ENCODE measurements at regions not wholly inside any gene's neighbourhood (a gene's known extent, or its start where the extent isn't known, plus 50 kb on each side); places are given as distances from the start of the nearest gene placed in this dataset.

DNA sequence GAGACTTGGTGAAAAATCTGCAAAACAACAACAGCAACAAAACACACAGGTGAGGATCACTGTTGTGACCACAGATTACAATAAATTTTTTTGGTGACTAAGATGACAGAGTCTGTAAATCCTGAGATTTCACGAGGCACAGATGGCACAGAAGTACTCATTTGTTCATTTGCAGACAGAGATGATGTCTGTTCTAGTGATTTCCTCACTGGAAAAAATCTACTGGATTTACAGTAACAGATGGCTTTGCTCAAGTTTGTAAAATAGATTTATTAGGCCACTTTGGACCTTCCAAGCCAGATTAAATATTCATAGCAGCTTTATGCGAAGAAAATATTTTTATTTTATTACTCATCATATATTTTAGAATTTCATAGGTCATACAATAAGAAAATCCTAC lies 113.5 kb upstream of the IL6 start:
- Histone ChIP-seq H3K4me2 (ENCODE audit: low read depth, low read length) (no peak overlapping the region), H3K9me3 (replicated peaks; ENCODE audit: insufficient read depth, low read length) (no peaks in the 10 kb centered on the region), H3K4me1 (ENCODE audit: low read length) (no peaks in the 10 kb centered on the region), H3K27me3 (replicated peaks; ENCODE audit: insufficient read depth, low read length) (no peaks in the 10 kb centered on the region), H3F3A (ENCODE audit: insufficient read depth, low read length) (no peaks in the 10 kb centered on the region), H3K36me3 (replicated peaks; ENCODE audit: insufficient read depth, low read length) (no peaks in the 10 kb centered on the region), H3K9ac (ENCODE audit: low read length) (no peak overlapping the region), H3K4me3 (ENCODE audit: low read length) (no peak overlapping the region), H4K20me1 (ENCODE audit: insufficient read depth, low read length) (no peaks in the 10 kb centered on the region), H2AFZ (ENCODE audit: low read length) (no peak overlapping the region), H3K27ac (ENCODE audit: low read length) (no peak overlapping the region), H3K9me2 (replicated peaks; ENCODE audit: insufficient read depth, low read length) (no peaks in the 10 kb centered on the region), H3K79me2 (ENCODE audit: low read length) (no peaks in the 10 kb centered on the region)
- TF ChIP-seq EZH2 (optimal IDR thresholded peaks at IDR 0.05; ENCODE audit: low read depth, low read length), result no peak
- no peak for TF ChIP-seq EZH2phosphoT487 (IDR thresholded peaks at IDR 0.05; ENCODE audit: low read length)
- TF ChIP-seq CTCF (IDR thresholded peaks at IDR 0.05; ENCODE audit: low read length), result no peak
- no peak for DNase-seq

GRCh38 chr7:22612776-22613175 lies 112.8 kb upstream of the STEAP1B start:
- Histone ChIP-seq H3K4me1 (ENCODE audit: low read length) (no peaks in the 10 kb centered on the region), H2AFZ (ENCODE audit: low read length) (no peak overlapping the region), H3K9ac (ENCODE audit: low read length) (no peak overlapping the region), H3K27me3 (replicated peaks; ENCODE audit: insufficient read depth, low read length) (no peaks in the 10 kb centered on the region), H3F3A (ENCODE audit: insufficient read depth, low read length) (no peaks in the 10 kb centered on the region), H3K27ac (ENCODE audit: low read length) (no peak overlapping the region), H3K79me2 (ENCODE audit: low read length) (no peaks in the 10 kb centered on the region), H3K9me3 (replicated peaks; ENCODE audit: insufficient read depth, low read length) (no peaks in the 10 kb centered on the region), H3K4me3 (ENCODE audit: low read length) (no peak overlapping the region), H3K4me2 (ENCODE audit: low read depth, low read length) (no peak overlapping the region), H3K36me3 (replicated peaks; ENCODE audit: insufficient read depth, low read length) (no peaks in the 10 kb centered on the region), H3K9me2 (replicated peaks; ENCODE audit: insufficient read depth, low read length) (no peaks in the 10 kb centered on the region), H4K20me1 (ENCODE audit: insufficient read depth, low read length) (no peaks in the 10 kb centered on the region)
- no peak for DNase-seq
- TF ChIP-seq EZH2 (optimal IDR thresholded peaks at IDR 0.05; ENCODE audit: low read depth, low read length), result no peak
- no peak for TF ChIP-seq EZH2phosphoT487 (IDR thresholded peaks at IDR 0.05; ENCODE audit: low read length)
- no peak for TF ChIP-seq CTCF (IDR thresholded peaks at IDR 0.05; ENCODE audit: low read length)

- Histone ChIP-seq H3K27me3 (replicated peaks; ENCODE audit: insufficient read depth, low read length) (no peaks in the 10 kb centered on the region), H3F3A (ENCODE audit: insufficient read depth, low read length) (no peaks in the 10 kb centered on the region), H2AFZ (ENCODE audit: low read length) (no peak overlapping the region), H3K4me1 (ENCODE audit: low read length) (no peaks in the 10 kb centered on the region), H3K4me3 (ENCODE audit: low read length) (no peak overlapping the region), H4K20me1 (ENCODE audit: insufficient read depth, low read length) (no peaks in the 10 kb centered on the region), H3K9me2 (replicated peaks; ENCODE audit: insufficient read depth, low read length) (no peaks in the 10 kb centered on the region), H3K9ac (ENCODE audit: low read length) (no peak overlapping the region), H3K79me2 (ENCODE audit: low read length) (no peaks in the 10 kb centered on the region), H3K9me3 (replicated peaks; ENCODE audit: insufficient read depth, low read length) (no peaks in the 10 kb centered on the region), H3K36me3 (replicated peaks; ENCODE audit: insufficient read depth, low read length) (no peaks in the 10 kb centered on the region), H3K4me2 (ENCODE audit: low read depth, low read length) (no peak overlapping the region), H3K27ac (ENCODE audit: low read length) (no peak overlapping the region)
- no peak for DNase-seq
- no peak for TF ChIP-seq EZH2phosphoT487 (IDR thresholded peaks at IDR 0.05; ENCODE audit: low read length)
- no peak for TF ChIP-seq CTCF (IDR thresholded peaks at IDR 0.05; ENCODE audit: low read length)
- TF ChIP-seq EZH2 (optimal IDR thresholded peaks at IDR 0.05; ENCODE audit: low read depth, low read length), result no peak
Observed at GRCh38 chr7:22611758-22612079, 111.7 kb upstream of the STEAP1B start.

Data from MM.1S (cell line).